BE2C (cell line): ENCODE measurements at regions not wholly inside any gene's neighbourhood (a gene's known extent, or its start where the extent isn't known, plus 50 kb on each side); places are given as distances from the start of the nearest gene placed in this dataset.
A peak's percentile ranks its signal among the peaks of the same experiment; 100 is the strongest.
"Not testable (repeated sequence)": the region's sequence is repeated elsewhere in the genome, so short reads cannot be mapped to it uniquely, and the experiment has no call there.

Experiments
- DNase-seq: peaks from one replicate; pipeline ENCODE4 v3.0.0-alpha.2; 2020
- H3K27me3 ChIP-seq: fragments of 250-450 bp; sonication (Bioruptor Pico); 2 replicates; pipeline ENCODE4 v1.5.1; 2020; ENCODE audit warnings: mild to moderate bottlenecking
- H3K36me3 ChIP-seq: fragments of 250-450 bp; sonication (Bioruptor Pico); 2 replicates; pipeline ENCODE4 v1.5.1; 2020; ENCODE audit warnings: mild to moderate bottlenecking
- H3K4me1 ChIP-seq: fragments of 250-450 bp; sonication (Bioruptor Pico); 2 replicates; pipeline ENCODE4 v1.5.1; 2020
- H3K4me3 ChIP-seq: 2 replicates; pipeline ENCODE4 v1.5.1; 2011; ENCODE audit warnings: low read depth, low read length
- H3K9me3 ChIP-seq: fragments of 250-450 bp; sonication (Bioruptor Pico); 2 replicates; pipeline ENCODE4 v1.5.1; 2020
- TF ChIP-seq, protein P1 (sequence below): IDR thresholded peaks from 2 replicates; pipeline ENCODE4 v1.5.1; 2012; ENCODE audit warnings: mild to moderate bottlenecking, low read depth, low read length

GRCh38 chr12:31797230-31797872, 68.5 kb upstream of the AMN1 start:
- no peak overlapping the region for H3K4me3 ChIP-seq
- peak; percentile 42 for DNase-seq
- H3K4me1 ChIP-seq = no peaks in the 10 kb centered on the region
- no peaks in the 10 kb centered on the region for H3K9me3 ChIP-seq
- TF ChIP-seq, protein P1, sequence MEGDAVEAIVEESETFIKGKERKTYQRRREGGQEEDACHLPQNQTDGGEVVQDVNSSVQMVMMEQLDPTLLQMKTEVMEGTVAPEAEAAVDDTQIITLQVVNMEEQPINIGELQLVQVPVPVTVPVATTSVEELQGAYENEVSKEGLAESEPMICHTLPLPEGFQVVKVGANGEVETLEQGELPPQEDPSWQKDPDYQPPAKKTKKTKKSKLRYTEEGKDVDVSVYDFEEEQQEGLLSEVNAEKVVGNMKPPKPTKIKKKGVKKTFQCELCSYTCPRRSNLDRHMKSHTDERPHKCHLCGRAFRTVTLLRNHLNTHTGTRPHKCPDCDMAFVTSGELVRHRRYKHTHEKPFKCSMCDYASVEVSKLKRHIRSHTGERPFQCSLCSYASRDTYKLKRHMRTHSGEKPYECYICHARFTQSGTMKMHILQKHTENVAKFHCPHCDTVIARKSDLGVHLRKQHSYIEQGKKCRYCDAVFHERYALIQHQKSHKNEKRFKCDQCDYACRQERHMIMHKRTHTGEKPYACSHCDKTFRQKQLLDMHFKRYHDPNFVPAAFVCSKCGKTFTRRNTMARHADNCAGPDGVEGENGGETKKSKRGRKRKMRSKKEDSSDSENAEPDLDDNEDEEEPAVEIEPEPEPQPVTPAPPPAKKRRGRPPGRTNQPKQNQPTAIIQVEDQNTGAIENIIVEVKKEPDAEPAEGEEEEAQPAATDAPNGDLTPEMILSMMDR = no peak
- no peaks in the 10 kb centered on the region for H3K36me3 ChIP-seq
- H3K27me3 ChIP-seq = no peaks in the 10 kb centered on the region

- H3K27me3 ChIP-seq = no peaks in the 10 kb centered on the region
- no peak overlapping the region for H3K4me3 ChIP-seq
- TF ChIP-seq, protein P1 = no peak
- no peak for DNase-seq
- H3K9me3 ChIP-seq = no peaks in the 10 kb centered on the region
- no peaks in the 10 kb centered on the region for H3K36me3 ChIP-seq
- no peaks in the 10 kb centered on the region for H3K4me1 ChIP-seq
These were observed 67.6 kb upstream of the AMN1 start for GRCh38 chr12:31796270-31796951.

DNA sequence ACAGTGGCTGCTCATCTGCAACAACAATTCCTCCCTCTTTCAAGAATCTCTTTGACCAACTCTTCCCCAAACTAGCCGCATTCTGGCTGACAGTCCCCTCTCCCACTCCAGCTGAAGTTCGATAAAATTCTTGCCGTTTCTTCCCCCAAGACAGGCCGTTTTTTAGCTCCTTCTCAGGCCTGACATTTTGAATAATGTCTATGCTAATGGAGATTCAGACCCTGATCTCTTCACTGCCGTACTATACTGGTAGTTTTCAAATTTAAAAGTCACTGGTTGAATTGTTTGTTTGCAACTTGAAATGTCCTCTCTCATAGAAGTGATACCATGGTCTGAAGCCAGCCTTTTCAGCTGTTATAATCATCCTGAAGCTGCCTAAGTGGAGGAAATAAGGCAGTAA, 65.9 kb upstream of the AMN1 start:
- Histone ChIP-seq H3K27me3 (no peaks in the 10 kb centered on the region), H3K9me3 (no peaks in the 10 kb centered on the region), H3K36me3 (no peaks in the 10 kb centered on the region), H3K4me3 (no peak overlapping the region), H3K4me1 (no peaks in the 10 kb centered on the region)
- DNase-seq = no peak
- TF ChIP-seq, protein P1 = no peak

DNA sequence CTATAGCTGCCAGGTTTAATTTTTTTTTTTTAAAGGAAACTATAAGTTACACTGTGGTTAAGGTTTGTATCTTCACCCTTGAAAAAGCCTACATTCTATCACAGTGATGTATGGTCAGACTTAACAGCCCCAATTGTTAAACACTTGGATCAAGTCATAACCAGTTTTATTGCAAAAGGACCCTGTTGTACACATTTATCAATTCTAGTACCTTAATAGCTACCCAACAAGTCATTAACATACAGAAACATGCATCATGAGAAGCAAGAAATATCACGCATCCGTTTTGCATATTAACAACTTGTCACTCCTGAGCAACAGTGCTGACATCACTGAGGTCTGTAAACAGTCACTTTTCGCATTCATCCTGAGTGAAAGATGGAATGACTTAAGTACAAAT, 62.4 kb upstream of the AMN1 start:
- H3K4me1 ChIP-seq, H3K9me3 ChIP-seq, H3K36me3 ChIP-seq, DNase-seq, H3K27me3 ChIP-seq, H3K4me3 ChIP-seq: not testable (repeated sequence)

GRCh38 chr12:31790759-31791158, 61.9 kb upstream of the AMN1 start:
- Histone ChIP-seq H3K4me1 (no peaks in the 10 kb centered on the region), H3K27me3 (no peaks in the 10 kb centered on the region), H3K9me3 (no peaks in the 10 kb centered on the region), H3K4me3 (no peak overlapping the region), H3K36me3 (no peaks in the 10 kb centered on the region)
- DNase-seq = no peak
- TF ChIP-seq, protein P1 = no peak

- no peak overlapping the region for H3K4me3 ChIP-seq
- TF ChIP-seq, protein P1 = no peak
- no peaks in the 10 kb centered on the region for H3K4me1 ChIP-seq
- DNase-seq = no peak
- no peaks in the 10 kb centered on the region for H3K9me3 ChIP-seq
- no peaks in the 10 kb centered on the region for H3K36me3 ChIP-seq
- no peaks in the 10 kb centered on the region for H3K27me3 ChIP-seq
These were observed 56.5 kb upstream of the AMN1 start for GRCh38 chr12:31785318-31785717.
